ENCODE measurements at regions not wholly inside any gene's neighbourhood (a gene's known extent, or its start where the extent isn't known, plus 50 kb on each side); places are given as distances from the start of the nearest gene placed in this dataset.
"Not testable (repeated sequence)": the region's sequence is repeated elsewhere in the genome, so short reads cannot be mapped to it uniquely, and the experiment has no call there.

DNA sequence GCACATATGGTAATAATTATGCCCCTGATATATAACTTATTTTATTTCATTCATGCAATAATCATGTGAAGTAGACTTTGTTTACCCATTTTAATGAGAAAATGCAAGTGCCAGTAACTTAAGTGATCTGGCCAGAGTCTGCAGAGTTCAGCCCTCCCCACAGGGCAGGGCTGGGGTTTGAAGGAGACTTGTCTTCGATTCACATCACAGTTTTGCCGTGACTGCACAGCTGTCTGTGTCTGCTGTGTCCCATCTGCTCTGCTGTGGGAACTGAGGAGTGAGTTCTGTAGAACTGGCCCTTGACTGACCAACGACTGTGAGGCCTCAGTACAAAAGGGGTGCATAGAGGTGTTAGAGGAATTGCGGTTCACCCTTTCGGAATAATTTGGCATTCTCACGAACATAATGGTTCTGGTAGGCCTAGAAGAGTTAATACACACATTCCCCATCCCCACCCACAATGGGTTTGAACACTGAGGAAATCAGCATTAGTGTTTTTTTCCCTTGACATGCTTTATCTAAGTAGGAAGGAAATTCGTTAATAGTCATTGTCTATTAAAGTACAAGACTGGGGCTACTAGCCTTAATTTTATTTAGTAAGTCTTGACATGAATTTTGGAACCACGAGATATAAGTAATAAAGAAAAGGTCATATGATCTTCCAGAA, 113.6 kb upstream of the MON1B start:
- no peak for DNase-seq

DNA sequence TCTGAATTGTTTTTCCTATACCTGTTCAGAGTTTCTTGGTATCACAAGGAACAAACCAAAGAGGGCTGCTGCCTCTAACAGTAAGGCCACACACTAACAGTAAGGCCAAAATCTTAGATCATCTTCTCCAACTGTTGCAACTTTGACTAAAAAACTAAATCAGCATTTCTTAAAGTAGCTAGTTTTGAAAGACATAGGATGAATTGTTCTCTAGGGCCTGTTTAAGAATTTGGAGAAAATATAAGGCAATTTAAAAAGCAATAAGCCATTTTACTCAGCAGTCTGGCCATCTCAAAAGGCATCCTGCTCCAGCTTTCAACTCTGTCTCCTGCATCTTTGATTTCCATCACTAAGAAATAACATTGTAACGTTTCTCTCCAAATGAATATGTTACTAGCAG, 105.0 kb upstream of the MON1B start:
- no peak for DNase-seq

DNA sequence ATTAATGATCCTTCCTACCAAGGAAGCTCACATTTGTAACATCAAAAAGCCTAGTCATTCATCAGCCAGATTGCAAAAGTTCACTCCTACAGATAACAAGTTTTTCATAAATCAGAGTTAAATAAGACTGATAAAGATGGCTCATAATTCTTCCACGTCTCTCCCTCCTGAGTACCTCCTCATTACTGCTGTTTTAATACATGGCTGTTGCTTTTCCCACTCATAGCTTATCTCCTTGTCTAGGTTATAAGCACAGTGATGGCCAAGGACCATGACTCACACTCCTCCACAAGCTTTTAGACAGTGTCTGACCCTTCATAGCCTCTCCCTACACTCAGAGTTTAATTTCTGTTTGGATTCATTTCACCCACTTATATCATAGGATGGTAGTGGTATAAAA, 100.9 kb upstream of the MON1B start:
- no peak for DNase-seq

DNA sequence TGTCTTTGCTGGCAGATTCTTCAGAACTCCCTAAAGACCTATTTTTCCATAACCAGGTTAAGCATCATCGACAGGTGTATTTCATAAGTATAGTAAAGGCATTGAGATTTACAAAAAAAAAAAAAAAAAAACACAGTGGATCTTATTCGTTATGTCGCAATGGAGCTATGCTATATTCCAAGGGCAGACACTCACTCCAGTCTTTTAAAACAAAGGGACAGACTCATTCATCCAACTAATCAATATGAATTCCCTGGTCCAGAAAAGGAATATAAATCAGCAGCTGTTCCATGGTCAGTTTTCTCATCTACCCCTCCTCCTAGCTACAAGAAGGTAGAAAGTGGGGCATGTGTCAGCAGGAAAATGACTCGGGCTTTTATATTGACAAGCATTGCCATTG, 97.7 kb upstream of the MON1B start:
- no peak for DNase-seq

DNA sequence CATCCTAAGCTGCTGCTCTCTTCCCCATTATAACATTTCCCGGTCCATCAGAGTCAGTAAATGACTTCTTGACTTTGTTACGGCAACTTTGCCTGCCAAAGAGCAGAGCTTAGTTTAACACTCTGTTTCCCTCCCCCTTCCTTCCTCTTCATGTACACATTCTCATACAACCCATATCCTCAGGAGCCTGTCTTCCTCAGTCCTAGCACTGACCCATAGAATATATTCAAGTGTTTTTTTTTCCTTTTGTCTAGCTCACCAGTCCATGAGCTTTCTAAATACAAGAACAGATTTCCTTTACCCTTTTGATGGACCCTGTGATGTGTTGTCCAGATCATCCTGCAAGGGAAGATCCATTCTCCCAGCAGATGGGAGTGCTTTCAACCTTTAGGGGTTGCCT, 97.0 kb upstream of the MON1B start:
- DNase-seq, result no peak

DNA sequence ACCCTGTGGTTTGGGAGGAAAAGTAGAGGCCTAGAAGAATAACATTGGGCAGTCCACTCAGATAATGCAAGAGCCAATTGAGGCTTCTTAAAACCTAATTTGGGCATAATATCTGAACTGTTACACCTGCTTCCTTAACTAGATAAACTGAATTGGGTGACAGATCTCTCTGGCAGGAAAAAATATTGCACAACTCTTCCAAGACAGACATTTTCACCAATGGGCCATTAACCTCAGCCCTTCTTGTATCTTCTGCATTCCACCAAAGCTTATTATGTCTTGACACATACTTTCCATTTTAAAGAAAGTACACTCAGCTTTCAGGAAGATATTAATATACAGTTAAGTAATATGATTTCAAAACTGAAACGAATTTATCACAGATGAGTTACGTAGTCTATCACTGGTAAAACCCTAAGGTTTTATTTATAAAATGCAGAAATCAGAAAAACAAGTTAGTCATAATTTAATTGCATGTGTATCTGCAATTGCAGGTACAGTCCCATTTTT, 79.9 kb upstream of the MON1B start:
- no peak for DNase-seq

DNA sequence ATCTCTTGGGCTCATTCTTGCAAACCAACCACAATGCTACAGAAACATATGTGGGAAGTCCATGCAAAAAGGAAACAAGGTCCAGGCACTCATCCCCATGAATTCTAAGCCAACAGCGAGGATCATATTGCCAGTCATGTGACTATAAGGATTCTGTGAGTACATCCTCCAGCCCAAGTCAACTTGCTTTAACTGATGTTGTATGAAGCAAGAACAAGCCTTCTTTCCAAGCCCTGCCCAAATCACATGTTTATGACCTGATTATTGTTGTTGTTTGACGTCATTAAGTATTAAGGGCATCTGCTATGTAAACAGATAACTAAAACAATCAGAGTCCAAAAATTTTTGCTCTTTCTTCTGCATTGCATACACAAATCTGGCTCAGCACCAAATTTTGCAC, 78.2 kb upstream of the MON1B start:
- DNase-seq, result no peak

DNA sequence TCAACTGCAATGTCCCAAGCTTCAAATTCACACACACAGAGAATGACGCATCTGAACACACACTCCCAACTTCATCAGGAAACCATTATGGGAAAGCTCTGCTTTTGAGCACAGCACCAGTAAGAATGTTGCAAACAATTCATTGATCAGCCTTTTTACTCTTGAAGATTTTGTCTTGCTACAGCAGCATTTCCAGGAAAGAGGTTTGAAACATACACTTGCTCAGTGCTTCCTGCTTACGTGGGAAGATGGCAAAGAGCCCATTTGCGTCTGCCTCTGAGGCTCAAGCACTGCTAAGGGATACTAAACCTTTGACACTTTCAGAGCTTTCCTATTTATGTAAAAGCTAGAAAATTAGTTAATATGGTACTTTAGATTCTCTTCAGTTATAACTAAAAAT, 77.2 kb upstream of the MON1B start:
- DNase-seq, result no peak

DNA sequence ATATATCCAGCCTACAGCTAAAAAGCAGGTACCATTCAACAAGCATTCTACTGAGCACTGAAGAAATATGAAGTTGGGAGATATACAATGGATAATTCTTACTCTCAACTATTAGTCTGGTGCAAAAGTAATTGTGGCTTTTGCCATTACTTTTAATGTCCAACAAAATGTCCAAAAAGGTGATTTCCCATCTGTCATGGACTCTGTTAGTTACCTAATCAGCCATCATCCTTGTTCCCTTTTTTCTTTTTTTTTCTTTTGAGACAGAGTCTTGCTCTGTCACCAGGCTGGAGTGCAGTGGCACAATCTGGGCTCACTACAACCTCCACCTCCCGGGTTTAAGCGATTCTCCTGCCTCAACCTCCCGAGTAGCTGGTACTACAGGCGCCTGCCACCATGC, 76.6 kb upstream of the MON1B start:
- DNase-seq, result not testable (repeated sequence)

DNA sequence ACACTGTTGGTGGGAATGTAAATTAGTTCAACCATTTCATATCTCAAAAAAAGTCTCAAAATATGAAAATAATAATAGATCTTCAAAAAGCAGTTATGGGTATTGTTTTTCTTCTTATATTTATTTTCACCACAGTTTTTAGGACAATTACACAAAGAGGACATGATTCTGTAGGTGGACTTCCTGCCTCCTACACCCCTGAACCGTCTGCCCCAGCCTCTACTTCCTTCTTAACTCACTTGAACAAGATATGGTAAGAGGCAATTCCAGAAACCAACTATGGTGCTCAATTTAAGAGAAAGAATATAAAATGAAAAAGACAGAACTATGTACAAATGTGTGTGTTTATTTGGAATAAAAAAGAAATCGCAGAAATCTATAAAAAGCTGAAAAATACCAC, 74.1 kb upstream of the MON1B start:
- DNase-seq, result no peak

DNA sequence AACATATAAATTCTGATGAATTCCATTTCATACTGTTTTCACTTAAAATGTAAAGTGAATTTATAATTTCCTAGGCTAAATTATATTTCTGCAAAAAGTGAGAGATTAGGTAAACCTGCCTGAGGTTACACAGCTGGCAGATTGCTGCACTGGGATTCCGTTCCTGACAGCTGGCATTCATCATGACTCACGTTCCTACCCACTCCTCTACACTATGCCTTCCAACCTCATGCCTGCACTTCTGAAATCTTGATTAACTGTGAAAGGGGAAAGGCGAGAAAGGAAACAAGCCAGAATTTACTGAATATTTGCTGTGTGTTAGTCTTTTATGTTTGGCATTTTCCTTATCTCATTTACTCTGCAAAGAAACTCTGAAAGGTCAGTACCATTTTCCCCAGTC, 73.3 kb upstream of the MON1B start:
- no peak for DNase-seq

DNA sequence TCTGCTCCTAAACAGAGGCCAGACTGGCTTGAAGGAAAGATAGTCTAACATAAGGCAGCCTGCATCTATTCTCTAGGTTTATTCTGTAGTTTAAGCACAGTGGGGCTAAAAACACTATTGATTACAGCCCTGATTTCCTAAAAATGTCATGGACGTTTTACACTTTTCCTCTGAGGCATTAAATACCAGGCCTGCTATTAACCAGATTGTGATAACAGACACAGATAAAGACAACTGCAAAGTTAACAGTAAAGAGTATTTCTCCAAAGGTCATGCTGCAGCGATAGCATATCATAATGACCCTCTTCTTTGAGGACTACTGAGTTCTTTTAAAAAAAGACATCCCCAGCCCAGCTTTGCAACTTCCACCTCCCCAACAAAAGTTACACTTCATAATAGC, 59.6 kb upstream of the MON1B start:
- DNase-seq, result no peak

DNA sequence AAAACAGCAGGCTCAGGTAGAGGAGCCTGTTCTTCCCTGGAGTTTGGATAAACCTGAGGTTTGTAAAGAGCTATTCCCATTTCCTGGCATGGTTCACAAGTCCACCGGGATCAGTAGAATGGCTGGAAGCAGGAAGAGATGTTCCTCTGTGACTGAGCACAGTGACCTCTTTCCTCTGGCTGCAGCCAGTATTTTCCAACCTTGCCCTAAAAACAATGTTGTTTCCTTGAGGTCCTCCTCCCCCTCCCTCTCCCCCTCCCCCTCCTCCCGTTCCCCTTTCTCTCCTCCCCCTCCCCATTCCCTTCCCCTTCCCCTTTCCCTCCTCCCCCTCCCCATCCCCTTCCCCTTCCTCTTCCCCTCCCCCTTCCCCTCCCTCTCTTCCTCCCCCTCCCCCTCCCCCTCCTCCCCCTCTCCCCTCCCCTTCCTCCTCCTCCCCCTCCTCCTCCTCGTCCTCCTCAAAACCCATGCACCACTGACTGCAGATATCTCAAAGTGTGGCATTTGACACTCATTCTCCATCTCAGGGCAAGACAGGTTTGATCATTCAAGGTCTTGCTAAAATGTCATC, 58.9 kb upstream of the MON1B start:
- no peak for DNase-seq

DNA sequence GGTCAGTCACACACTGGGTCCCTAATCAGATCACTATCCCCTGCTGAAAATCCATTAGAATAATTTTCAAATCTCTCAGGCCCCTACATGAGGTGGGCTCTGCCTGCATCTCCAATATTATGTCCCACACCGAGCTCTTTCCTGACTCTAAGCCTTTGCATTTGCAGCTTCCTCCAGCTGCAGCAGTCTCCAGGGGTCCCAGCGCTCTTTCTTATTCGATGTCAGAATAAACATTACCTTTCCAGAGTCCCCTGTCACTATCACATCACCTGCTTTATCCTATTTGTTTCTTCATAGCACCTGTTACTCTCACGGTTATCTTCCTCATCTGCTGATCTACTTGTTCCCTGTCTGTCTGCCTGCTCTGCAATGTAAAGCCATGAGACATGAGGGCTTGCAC, 57.3 kb upstream of the MON1B start:
- DNase-seq, result no peak

DNA sequence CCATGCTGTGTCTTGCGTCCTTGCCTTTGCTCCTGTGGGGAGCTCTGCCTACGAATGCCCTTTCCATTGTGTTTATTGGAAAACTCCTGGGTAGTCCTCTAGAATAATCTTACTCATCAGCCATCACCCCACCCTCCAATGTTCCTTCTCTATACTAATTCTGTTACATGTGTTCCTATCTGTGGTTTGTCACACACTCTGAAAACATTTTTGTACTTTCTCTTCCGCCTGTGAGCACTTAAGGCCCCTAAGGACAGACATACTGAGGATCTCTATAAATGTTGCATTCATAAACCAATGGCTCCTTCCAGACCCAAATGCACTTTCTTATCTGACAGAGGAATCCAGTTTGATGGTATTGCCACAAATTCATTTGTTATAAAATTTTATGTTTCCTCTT, 53.9 kb upstream of the MON1B start:
- DNase-seq, result no peak

All from NCI-H526 treated with DMSO at 0.1 percent for 48 hours (cell line).